ENCODE measurements at regions not wholly inside any gene's neighbourhood (a gene's known extent, or its start where the extent isn't known, plus 50 kb on each side); places are given as distances from the start of the nearest gene placed in this dataset.
A peak's percentile ranks its signal among the peaks of the same experiment; 100 is the strongest.
"Not testable (repeated sequence)": the region's sequence is repeated elsewhere in the genome, so short reads cannot be mapped to it uniquely, and the experiment has no call there.

DNA sequence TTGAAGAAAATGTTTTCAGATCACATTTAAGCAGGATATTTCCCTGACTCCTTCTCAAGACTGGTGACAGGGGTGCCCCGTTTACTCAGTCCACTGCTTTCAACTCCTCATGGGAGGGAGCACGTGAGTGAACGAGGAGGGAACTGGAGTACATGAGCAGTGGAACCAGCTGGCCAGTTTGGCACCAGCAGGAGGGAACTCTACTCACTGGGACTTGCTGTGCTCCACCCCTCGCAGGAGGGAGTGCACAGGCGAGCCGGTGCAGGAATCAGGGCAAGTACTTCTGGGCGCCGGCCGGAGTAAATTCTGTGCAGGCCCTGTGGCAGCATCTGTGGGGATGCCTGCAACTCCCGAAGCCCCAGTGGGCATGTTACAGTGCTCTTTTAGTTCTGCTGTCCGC, 1941.1 kb upstream of the C9orf72 start:
- no peak for DNase-seq (ENCODE audit: low read depth)
- in situ Hi-C loops (cut with HindIII; ENCODE audit: low pct_unique_long_range_greater_than_20kb, low sequenced_read_pairs) = no loop called here

DNA sequence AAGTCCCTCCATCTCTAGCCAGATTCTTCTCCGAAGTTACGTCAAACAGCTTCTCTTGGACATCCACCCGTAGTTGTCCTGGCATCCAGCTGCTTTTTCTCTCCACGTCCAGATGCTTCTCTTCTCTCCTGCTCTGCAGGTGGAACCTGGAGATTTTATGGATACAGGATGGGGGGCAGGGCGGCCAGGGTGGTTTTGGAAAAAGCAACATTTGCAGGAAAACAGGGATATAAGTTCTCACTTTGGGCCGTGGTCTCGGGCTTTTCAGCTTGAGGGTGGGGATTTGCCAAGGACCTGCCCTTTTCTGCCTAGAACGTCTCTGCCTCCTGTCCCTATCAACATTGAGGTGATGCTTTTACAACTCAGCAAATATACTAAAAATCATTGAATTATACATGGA, 1941.6 kb upstream of the C9orf72 start:
- DNase-seq (ENCODE audit: low read depth) = no peak
- in situ Hi-C loops (cut with HindIII; ENCODE audit: low pct_unique_long_range_greater_than_20kb, low sequenced_read_pairs) = no loop called here

DNA sequence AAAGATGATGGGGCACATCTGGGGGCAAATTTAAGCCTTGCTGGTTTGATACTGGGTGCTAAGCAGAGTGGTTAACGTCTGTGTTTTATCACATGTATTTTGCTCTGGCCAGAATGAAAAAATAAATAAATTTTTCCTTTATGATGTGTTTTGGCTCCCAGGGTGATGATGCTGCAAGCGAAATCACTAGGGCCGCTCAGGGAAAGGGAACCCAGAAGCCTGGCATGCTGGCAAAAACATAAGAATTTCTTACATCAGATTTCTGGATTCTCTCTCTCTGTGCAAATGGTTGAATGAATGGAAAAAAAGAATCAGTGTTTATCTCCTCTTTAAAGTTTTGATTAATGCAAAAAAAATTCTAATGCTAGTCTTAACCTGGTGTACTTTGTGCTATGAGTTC, 1975.2 kb upstream of the C9orf72 start:
- DNase-seq (ENCODE audit: low read depth) = no peak
- in situ Hi-C loops (cut with HindIII; ENCODE audit: low pct_unique_long_range_greater_than_20kb, low sequenced_read_pairs) = no loop called here

- in situ Hi-C loops (cut with HindIII; ENCODE audit: low pct_unique_long_range_greater_than_20kb, low sequenced_read_pairs) = no loop called here
- DNase-seq (ENCODE audit: low read depth) = no peak
These were observed 1982.2 kb upstream of the C9orf72 start for GRCh38 chr9:29555502-29555901.

DNA sequence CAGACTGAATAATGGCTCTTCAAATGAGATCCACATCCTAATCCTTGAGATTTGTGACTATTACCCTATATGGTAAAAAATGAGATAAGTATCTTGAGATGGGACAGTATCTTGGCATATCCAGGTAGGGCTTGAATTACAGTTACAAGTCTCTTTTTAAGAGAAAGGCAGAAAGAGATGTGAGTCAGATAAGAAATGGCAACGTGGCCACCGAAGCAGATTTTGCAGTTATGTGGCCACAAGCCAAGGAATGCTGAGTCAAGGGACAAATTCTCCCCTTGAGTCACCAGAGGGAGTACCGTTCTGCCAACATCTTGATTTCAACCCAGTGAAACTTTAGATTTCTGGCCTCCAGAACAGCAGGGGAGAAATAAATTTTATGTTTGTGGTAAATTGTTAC, 1983.0 kb upstream of the C9orf72 start:
- peak; percentile 1 for DNase-seq (ENCODE audit: low read depth)
- in situ Hi-C loops (cut with HindIII; ENCODE audit: low pct_unique_long_range_greater_than_20kb, low sequenced_read_pairs) = no loop called here

- in situ Hi-C loops (cut with HindIII; ENCODE audit: low pct_unique_long_range_greater_than_20kb, low sequenced_read_pairs) = no loop called here
- no peak for DNase-seq (ENCODE audit: low read depth)
These were observed 1983.5 kb upstream of the C9orf72 start for GRCh38 chr9:29556746-29557145.

DNA sequence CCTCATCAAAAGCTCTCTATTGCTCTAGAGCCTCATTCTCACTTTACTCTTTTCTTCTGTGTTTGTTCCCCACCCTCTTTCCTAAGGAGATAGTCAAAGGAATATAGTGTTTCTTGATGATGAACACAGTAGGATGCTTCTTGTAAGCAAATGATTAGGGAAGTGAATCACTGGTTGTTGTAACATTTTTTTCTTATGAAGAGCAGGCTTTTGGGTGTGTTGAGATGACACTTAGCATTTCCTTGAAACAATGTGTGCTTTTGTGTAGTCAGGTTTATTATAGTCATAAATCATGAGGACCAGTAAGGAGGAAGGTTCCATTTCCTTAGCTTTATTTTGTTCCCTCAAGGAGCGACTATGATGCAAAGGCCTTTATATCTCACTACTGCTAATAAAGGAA, 1991.3 kb upstream of the C9orf72 start:
- in situ Hi-C loops (cut with HindIII; ENCODE audit: low pct_unique_long_range_greater_than_20kb, low sequenced_read_pairs) = no loop called here
- DNase-seq (ENCODE audit: low read depth) = no peak

- no peak for DNase-seq (ENCODE audit: low read depth)
- in situ Hi-C loops (cut with HindIII; ENCODE audit: low pct_unique_long_range_greater_than_20kb, low sequenced_read_pairs) = no loop called here
These were observed 2001.9 kb upstream of the C9orf72 start for GRCh38 chr9:29575219-29575618.

GRCh38 chr9:29588361-29588760, 2015.1 kb upstream of the C9orf72 start:
- DNase-seq (ENCODE audit: low read depth) = no peak
- in situ Hi-C loops (cut with HindIII; ENCODE audit: low pct_unique_long_range_greater_than_20kb, low sequenced_read_pairs) = no loop called here

- in situ Hi-C loops (cut with HindIII; ENCODE audit: low pct_unique_long_range_greater_than_20kb, low sequenced_read_pairs) = no loop called here
- DNase-seq (ENCODE audit: low read depth) = no peak
These were observed 2036.0 kb upstream of the C9orf72 start for GRCh38 chr9:29609282-29609681.

DNA sequence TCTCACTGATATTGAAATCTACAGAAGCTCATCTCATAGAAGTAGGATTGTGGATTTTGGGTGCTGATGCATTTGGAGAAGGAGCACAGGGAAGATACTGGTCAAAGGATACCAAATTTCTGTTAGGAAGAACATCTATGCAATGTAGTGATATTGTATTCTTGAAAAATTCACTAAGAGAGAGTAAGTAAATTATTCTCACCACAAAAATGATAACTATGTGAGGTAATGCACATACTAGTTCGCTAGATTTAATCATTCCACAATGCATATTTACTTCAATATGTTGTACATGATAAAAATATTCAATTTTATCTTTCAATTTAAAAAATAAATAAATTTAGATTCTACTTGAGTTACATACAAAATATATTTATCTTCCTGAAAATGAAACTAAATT, 2040.5 kb upstream of the C9orf72 start:
- in situ Hi-C loops (cut with HindIII; ENCODE audit: low pct_unique_long_range_greater_than_20kb, low sequenced_read_pairs) = no loop called here
- no peak for DNase-seq (ENCODE audit: low read depth)

DNA sequence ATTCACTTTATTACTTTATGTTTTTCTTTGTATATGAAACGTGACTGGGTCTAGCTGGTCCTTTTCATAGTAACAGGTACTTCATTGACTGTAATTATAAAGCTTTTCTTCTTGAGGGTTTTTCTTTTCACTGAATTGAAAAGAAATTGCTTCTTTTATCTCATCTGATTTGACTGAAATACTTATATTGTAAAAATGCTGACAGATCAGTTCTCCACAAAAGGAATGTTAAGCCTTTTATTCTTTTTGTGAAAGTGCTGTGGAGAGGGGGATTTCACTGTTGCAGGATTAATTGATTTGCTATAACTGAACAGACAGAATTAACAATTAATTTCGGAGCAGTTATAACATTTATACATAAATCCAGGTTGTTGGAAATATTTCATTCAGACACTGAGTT, 2043.6 kb upstream of the C9orf72 start:
- DNase-seq (ENCODE audit: low read depth) = no peak
- in situ Hi-C loops (cut with HindIII; ENCODE audit: low pct_unique_long_range_greater_than_20kb, low sequenced_read_pairs) = no loop called here

GRCh38 chr9:29625292-29625731, 2052.0 kb upstream of the C9orf72 start:
- in situ Hi-C loops (cut with HindIII; ENCODE audit: low pct_unique_long_range_greater_than_20kb, low sequenced_read_pairs) = no loop called here
- peak; percentile 75 for DNase-seq (ENCODE audit: low read depth)

- in situ Hi-C loops (cut with HindIII; ENCODE audit: low pct_unique_long_range_greater_than_20kb, low sequenced_read_pairs) = no loop called here
- DNase-seq (ENCODE audit: low read depth) = no peak
These were observed 2052.7 kb upstream of the C9orf72 start for GRCh38 chr9:29625931-29626330.

DNA sequence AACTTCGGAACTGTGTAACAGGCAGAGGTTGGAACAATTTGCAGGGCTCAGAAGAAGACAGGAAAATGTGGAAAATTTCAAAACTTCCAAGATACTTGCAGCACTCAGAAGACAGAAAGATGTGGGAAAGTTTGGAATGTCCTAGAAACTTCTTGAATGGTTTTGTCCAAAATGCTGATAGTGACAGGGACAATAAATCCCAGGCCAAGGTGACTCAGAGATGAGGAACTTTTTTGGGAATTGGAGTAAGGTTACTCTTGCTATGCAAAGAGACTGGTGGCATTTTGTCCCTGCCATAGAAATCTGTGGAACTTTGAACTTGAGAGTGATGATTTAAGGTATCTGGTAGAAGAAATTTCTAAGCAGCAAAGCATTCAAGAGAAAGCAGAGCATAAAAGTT, 2055.6 kb upstream of the C9orf72 start:
- DNase-seq (ENCODE audit: low read depth); in situ Hi-C loops (cut with HindIII; ENCODE audit: low pct_unique_long_range_greater_than_20kb, low sequenced_read_pairs): not testable (repeated sequence)

DNA sequence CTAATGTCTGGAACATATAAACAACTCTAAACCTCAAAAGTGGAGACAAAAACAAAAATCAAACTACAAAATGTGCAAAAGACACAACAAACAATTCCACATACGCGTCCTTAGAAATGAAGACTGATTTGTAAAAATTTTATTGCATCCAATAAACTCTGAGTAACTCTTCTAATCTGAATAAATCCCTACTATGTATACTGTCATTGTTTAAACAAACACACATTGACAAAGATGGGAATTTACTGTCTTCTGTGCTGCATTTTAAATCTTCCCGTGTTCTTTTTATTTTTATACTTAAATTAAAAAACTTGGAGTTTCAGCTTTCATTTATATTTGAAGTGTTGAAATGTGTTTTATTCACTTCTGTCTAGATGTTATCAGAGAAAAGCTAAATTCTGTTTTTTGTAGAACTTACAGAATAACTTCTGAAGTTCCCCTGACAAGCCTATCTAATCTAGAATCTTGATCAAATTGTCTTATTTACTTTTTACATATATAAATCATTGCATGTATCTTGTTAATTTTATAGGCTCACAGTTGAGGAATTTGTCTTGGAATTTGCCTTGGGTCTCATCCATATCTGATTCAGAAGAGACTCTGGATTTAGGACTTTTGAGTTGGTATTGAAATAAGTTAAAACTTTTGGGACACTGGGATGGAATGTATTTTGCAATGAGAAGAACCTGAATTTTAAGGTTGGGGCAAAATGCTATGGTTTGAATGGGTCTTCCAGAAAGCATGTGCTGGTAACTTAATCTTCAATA, 2064.4 kb upstream of the C9orf72 start:
- in situ Hi-C loops (cut with HindIII; ENCODE audit: low pct_unique_long_range_greater_than_20kb, low sequenced_read_pairs) = no loop called here
- no peak for DNase-seq (ENCODE audit: low read depth)

DNA sequence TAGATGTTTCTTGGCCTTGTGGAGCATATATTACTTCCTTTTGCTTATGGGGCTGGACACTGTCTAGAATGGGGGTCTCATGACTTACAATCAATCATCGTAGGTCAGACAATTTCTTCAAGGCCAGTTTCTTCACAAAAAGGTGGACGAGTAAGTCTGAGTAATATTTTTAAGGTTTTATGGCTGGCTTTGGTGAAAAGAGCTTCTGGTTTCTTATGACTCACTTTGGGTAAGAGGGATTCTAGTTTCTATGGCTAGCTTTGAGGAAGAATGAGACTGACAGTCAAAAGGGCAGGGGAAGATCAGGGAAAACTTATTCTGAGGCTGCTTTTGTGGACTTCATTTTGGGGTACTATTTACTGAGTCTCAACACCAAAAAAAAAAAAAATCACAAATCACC, 2067.2 kb upstream of the C9orf72 start:
- DNase-seq (ENCODE audit: low read depth) = no peak
- in situ Hi-C loops (cut with HindIII; ENCODE audit: low pct_unique_long_range_greater_than_20kb, low sequenced_read_pairs) = no loop called here

DNA sequence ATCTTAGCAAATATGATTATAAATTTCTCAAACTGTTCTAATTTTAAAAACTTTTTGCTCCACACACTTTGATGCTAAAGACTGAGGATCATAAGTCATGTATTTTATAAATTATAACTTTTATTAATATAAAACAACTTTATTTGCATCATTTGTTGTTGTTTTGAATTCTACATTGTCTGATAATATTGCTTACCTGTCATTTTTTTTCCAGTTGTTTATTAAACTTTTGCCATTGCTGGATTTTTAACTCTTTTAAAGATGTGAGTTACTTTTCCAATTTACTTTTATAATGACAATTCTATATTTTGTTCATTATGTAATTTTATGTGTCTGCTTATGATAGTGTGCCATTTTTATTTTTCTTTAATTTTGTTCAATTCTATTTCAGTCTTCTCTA, 2071.2 kb upstream of the C9orf72 start:
- no peak for DNase-seq (ENCODE audit: low read depth)
- in situ Hi-C loops (cut with HindIII; ENCODE audit: low pct_unique_long_range_greater_than_20kb, low sequenced_read_pairs) = no loop called here

DNA sequence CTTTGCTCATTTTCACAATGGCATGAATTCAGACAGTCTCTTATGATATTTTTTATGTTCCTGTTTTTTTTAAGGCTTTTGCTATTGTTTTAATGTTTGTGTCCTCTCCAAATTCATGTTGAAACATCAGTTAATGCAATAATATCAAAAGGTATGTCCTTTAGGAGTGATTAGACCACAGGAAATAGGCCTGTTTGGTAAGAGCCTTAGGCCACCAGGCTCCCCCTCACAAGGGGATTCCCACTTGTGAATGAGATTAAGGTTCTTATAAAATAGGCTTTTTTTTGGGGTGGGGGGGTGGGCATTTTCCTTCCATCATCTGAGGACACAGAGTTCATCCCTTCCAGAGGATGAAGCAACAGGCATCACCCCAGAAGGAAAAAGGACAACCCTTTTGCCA, 2074.2 kb upstream of the C9orf72 start:
- in situ Hi-C loops (cut with HindIII; ENCODE audit: low pct_unique_long_range_greater_than_20kb, low sequenced_read_pairs) = no loop called here

DNA sequence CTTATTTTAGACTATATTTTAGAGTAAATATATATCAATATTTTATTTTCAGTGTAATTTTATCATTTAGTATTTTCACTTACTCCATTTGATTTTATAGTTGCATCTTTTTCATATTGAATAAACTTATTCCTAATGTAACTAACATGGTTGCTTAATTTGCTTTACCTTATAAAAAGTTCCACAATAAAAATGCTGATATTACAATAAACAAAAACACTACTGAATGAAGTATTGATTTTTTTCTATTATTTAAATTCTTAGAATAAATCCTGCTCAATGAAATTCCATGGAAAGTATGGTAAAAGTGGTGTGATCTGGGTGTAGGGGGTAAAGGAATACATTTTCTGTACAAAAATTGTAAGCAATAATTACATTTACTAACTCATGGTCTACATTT, 2074.9 kb upstream of the C9orf72 start:
- in situ Hi-C loops (cut with HindIII; ENCODE audit: low pct_unique_long_range_greater_than_20kb, low sequenced_read_pairs) = no loop called here
- no peak for DNase-seq (ENCODE audit: low read depth)

More for the DNA sequence above, 2074.2 kb upstream of the C9orf72 start:
- no peak for DNase-seq (ENCODE audit: low read depth)

Data from Caki2 (cell line).